DOHH2 (cell line): ENCODE measurements at regions not wholly inside any gene's neighbourhood (a gene's known extent, or its start where the extent isn't known, plus 50 kb on each side); places are given as distances from the start of the nearest gene placed in this dataset.

ENCODE experiments used
- H3F3A ChIP-seq: fragments of 200-600 bp; sonication (generic), shearing (Covaris generic); 2 replicates; pipeline ENCODE4 v1.6.0; 2016; ENCODE audit warnings: antibody characterized with exemption, mild to moderate bottlenecking; ENCODE audit not compliant: control insufficient read depth, insufficient read depth
- H3K27ac ChIP-seq: fragments of 200-600 bp; sonication (generic); 2 replicates; pipeline ENCODE4 v1.5.1; 2014; ENCODE audit warnings: low read depth, mild to moderate bottlenecking, low read length, moderate library complexity
- H3K27me3 ChIP-seq: fragments of 200-600 bp; sonication (generic); 2 replicates; pipeline ENCODE4 v1.6.1; 2014; ENCODE audit warnings: mild to moderate bottlenecking, low read length, mixed read lengths; ENCODE audit not compliant: control insufficient read depth
- H3K36me3 ChIP-seq: fragments of 200-600 bp; sonication (generic); 2 replicates; pipeline ENCODE4 v1.6.1; 2014; ENCODE audit warnings: mild to moderate bottlenecking, low read length, moderate library complexity, mixed read lengths; ENCODE audit not compliant: control insufficient read depth
- H3K4me1 ChIP-seq: fragments of 200-600 bp; sonication (generic); 2 replicates; pipeline ENCODE4 v1.6.1; 2014; ENCODE audit warnings: mild to moderate bottlenecking, low read length, mixed read lengths; ENCODE audit not compliant: control insufficient read depth
- H3K4me2 ChIP-seq: fragments of 200-600 bp; sonication (generic); 2 replicates; pipeline ENCODE4 v1.6.0; 2014; ENCODE audit warnings: mild to moderate bottlenecking, low read length, moderate library complexity
- H3K4me3 ChIP-seq: fragments of 200-600 bp; sonication (generic); 2 replicates; pipeline ENCODE4 v1.5.1; 2014; ENCODE audit warnings: mild to moderate bottlenecking, low read length, mixed read lengths
- H3K79me2 ChIP-seq: fragments of 200-600 bp; sonication (generic); 2 replicates; pipeline ENCODE4 v1.6.1; 2014; ENCODE audit warnings: mild to moderate bottlenecking, low read length, mixed read lengths; ENCODE audit not compliant: control insufficient read depth
- H3K9me2 ChIP-seq: fragments of 200-600 bp; sonication (generic); replicated peaks from 2 replicates; pipeline ENCODE4 v1.6.1; 2014; ENCODE audit warnings: mild to moderate bottlenecking, low read length, mixed read lengths; ENCODE audit not compliant: control insufficient read depth
- H3K9me3 ChIP-seq: fragments of 200-600 bp; sonication (generic); 2 replicates; pipeline ENCODE4 v1.6.1; 2014; ENCODE audit warnings: antibody characterized with exemption, low read length, mixed read lengths; ENCODE audit not compliant: control insufficient read depth, insufficient read depth
- H4K20me1 ChIP-seq: fragments of 200-600 bp; sonication (generic); 2 replicates; pipeline ENCODE4 v1.6.0; 2014; ENCODE audit warnings: low read depth, mild to moderate bottlenecking, antibody characterized with exemption, low read length, moderate library complexity; ENCODE audit not compliant: control insufficient read depth, insufficient read depth
- EZH2phosphoT487 ChIP-seq: fragments of 200-600 bp; sonication (generic); IDR thresholded peaks from 2 replicates; pipeline ENCODE4 v1.6.1; 2017; ENCODE audit warnings: borderline replicate concordance, mild to moderate bottlenecking, antibody characterized with exemption, low read length, moderate library complexity, mixed read lengths
- TF ChIP-seq, protein P1 (sequence below): fragments of 200-600 bp; sonication (generic); IDR thresholded peaks from one replicate; pipeline ENCODE4 v1.5.1; 2014; ENCODE audit warnings: antibody characterized with exemption, mild to moderate bottlenecking, low read depth, low read length; ENCODE audit not compliant: poor library complexity, severe bottlenecking

DNA sequence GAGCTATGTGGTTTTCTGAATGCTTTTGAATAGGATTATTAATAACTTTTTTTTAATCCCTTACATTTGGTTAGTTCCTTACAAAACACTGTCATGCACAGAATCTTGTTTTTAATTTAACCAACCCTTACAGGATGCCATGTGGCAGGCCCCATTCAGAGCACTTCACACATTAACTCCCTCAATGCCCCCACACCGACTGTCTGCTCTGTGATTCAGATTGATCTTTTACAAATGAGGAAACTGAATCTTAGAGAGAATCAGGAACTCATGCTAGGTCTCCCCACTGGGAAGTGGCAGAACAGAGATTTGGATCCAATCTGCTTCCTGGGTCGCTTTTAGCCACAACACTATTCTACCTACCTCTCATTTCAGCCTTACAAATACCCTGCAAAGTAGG lies 195.8 kb upstream of the NPVF start:
- TF ChIP-seq, protein P1, sequence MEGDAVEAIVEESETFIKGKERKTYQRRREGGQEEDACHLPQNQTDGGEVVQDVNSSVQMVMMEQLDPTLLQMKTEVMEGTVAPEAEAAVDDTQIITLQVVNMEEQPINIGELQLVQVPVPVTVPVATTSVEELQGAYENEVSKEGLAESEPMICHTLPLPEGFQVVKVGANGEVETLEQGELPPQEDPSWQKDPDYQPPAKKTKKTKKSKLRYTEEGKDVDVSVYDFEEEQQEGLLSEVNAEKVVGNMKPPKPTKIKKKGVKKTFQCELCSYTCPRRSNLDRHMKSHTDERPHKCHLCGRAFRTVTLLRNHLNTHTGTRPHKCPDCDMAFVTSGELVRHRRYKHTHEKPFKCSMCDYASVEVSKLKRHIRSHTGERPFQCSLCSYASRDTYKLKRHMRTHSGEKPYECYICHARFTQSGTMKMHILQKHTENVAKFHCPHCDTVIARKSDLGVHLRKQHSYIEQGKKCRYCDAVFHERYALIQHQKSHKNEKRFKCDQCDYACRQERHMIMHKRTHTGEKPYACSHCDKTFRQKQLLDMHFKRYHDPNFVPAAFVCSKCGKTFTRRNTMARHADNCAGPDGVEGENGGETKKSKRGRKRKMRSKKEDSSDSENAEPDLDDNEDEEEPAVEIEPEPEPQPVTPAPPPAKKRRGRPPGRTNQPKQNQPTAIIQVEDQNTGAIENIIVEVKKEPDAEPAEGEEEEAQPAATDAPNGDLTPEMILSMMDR = no peak
- no peak for TF ChIP-seq EZH2phosphoT487
- Histone ChIP-seq H3K9me2 (no peaks in the 10 kb centered on the region), H3F3A (no peaks in the 10 kb centered on the region), H3K36me3 (no peaks in the 10 kb centered on the region), H3K4me3 (no peak overlapping the region), H3K4me2 (no peak overlapping the region), H3K27me3 (peaks cover 11% of the 10 kb centered on the region; the same call in 1 of the 2 replicates), H3K9me3 (no peaks in the 10 kb centered on the region), H4K20me1 (no peaks in the 10 kb centered on the region), H3K4me1 (peaks cover 8% of the 10 kb centered on the region), H3K79me2 (no peaks in the 10 kb centered on the region), H3K27ac (no peak overlapping the region)

DNA sequence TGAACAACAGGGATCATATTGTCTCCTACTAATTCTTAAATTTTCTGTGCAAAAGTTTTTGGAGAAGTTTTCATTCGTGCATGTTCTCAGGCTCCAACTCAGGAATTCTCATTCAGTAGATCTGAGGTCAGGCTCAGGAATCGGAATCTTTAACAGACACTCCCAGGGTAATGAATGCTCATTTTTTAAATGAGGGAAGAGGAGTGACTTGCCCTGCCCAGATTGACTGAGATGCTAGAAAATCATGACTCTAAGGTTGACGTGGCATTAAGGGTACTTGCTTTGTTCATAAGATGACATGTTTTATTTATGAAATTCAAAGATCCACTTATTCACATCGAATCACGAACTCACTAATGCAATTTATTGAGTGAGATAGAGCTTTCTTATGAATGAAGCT lies 196.6 kb upstream of the NPVF start:
- H3K27me3 ChIP-seq = peaks cover 11% of the 10 kb centered on the region; the same call in 1 of the 2 replicates
- no peaks in the 10 kb centered on the region for H3K36me3 ChIP-seq

DNA sequence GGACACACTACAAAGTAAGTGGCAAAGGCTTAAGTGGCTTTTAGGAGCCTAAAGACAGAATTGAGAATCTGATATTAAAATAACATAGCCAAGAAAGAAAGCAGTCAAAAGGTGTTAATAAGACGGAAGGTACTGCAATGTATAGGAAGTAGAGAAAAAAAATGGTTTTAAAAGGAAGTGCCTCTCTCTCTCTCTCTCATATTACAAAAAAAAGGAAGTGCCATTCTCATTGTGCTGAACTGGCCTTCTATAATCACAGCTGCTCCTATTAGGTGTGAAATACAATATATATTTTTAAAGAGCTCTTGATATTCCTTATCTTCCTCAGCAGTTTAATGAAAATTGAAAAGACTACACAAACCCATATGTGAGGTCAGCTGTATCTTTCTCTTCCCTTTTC lies 199.4 kb upstream of the NPVF start:
- Histone ChIP-seq H3K36me3 (no peaks in the 10 kb centered on the region), H3K4me2 (peak overlapping the region; percentile 19; the same call in 1 of the 2 replicates), H3K4me3 (no peak overlapping the region), H3F3A (no peaks in the 10 kb centered on the region), H3K27me3 (no peaks in the 10 kb centered on the region), H3K9me2 (no peaks in the 10 kb centered on the region), H3K27ac (no peak overlapping the region), H3K9me3 (no peaks in the 10 kb centered on the region), H3K79me2 (no peaks in the 10 kb centered on the region), H4K20me1 (no peaks in the 10 kb centered on the region), H3K4me1 (peaks cover 8% of the 10 kb centered on the region)
- no peak for TF ChIP-seq EZH2phosphoT487
- TF ChIP-seq, protein P1 = no peak

More for the DNA sequence above, 196.6 kb upstream of the NPVF start:
- Histone ChIP-seq H3K9me2 (no peaks in the 10 kb centered on the region), H3K4me3 (no peak overlapping the region), H3K9me3 (no peaks in the 10 kb centered on the region), H3K79me2 (no peaks in the 10 kb centered on the region), H3F3A (no peaks in the 10 kb centered on the region), H3K4me1 (peaks cover 8% of the 10 kb centered on the region), H3K27ac (no peak overlapping the region), H4K20me1 (no peaks in the 10 kb centered on the region), H3K4me2 (no peak overlapping the region)
- TF ChIP-seq, protein P1 = no peak
- no peak for TF ChIP-seq EZH2phosphoT487
